ENCODE measurements at regions not wholly inside any gene's neighbourhood (a gene's known extent, or its start where the extent isn't known, plus 50 kb on each side); places are given as distances from the start of the nearest gene placed in this dataset.

DNA sequence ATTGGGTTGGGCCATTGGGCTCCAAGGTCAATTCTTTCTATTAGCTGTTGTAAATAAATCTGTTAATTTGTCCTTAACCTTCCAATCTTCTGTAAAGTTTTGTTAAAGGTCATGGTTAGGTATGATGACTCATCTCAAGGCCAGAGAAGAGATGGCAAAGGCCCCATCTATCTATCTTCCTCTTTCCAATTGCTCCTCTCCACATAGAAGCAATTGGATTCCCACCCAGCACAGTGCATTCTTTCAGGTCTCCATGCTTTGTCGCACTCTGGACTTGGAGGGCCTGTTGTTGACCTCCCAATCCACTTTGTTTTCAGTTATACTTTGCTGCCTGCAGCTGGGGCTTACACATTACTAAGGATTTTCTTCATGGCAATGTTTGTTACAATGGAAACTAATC lies 118.5 kb downstream of the MFAP3L start:
- no peak overlapping the region for H2BK5ac ChIP-seq (ENCODE audit: low read depth, low read length, poor library complexity, severe bottlenecking)
- H2BK120ac ChIP-seq (ENCODE audit: low read depth, low read length): no peak overlapping the region
- ChIA-PET CTCF (no interaction called here), POLR2A (ENCODE audit: unreplicated experiment) (no interaction called here)
- no peaks in the 10 kb centered on the region for H3K36me3 ChIP-seq (ENCODE audit: control insufficient read depth, insufficient read depth, low read length)
- no peak overlapping the region for H3K27ac ChIP-seq (ENCODE audit: insufficient read depth, low read length)
- no peak overlapping the region for H2AFZ ChIP-seq (replicated peaks; ENCODE audit: low read length, poor library complexity)
- no peak for DNase-seq
- no peak for TF ChIP-seq MAZ (IDR thresholded peaks at IDR 0.05; ENCODE audit: borderline replicate concordance, low read depth, low read length)
- TF ChIP-seq, protein P1, sequence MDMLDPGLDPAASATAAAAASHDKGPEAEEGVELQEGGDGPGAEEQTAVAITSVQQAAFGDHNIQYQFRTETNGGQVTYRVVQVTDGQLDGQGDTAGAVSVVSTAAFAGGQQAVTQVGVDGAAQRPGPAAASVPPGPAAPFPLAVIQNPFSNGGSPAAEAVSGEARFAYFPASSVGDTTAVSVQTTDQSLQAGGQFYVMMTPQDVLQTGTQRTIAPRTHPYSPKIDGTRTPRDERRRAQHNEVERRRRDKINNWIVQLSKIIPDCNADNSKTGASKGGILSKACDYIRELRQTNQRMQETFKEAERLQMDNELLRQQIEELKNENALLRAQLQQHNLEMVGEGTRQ (IDR thresholded peaks at IDR 0.05; ENCODE audit: low read depth, low read length): no peak
- no peak for TF ChIP-seq RAD21 (IDR thresholded peaks at IDR 0.05; ENCODE audit: low read length)
- TF ChIP-seq, protein P2, sequence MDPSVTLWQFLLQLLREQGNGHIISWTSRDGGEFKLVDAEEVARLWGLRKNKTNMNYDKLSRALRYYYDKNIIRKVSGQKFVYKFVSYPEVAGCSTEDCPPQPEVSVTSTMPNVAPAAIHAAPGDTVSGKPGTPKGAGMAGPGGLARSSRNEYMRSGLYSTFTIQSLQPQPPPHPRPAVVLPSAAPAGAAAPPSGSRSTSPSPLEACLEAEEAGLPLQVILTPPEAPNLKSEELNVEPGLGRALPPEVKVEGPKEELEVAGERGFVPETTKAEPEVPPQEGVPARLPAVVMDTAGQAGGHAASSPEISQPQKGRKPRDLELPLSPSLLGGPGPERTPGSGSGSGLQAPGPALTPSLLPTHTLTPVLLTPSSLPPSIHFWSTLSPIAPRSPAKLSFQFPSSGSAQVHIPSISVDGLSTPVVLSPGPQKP (IDR thresholded peaks at IDR 0.05; ENCODE audit: borderline replicate concordance, low read depth, low read length): no peak
- TF ChIP-seq MXI1 (IDR thresholded peaks at IDR 0.05; ENCODE audit: borderline replicate concordance, low read depth, low read length): no peak
- TF ChIP-seq CHD1 (IDR thresholded peaks at IDR 0.05; ENCODE audit: low read depth, low read length): no peak
- TF ChIP-seq, protein P3, sequence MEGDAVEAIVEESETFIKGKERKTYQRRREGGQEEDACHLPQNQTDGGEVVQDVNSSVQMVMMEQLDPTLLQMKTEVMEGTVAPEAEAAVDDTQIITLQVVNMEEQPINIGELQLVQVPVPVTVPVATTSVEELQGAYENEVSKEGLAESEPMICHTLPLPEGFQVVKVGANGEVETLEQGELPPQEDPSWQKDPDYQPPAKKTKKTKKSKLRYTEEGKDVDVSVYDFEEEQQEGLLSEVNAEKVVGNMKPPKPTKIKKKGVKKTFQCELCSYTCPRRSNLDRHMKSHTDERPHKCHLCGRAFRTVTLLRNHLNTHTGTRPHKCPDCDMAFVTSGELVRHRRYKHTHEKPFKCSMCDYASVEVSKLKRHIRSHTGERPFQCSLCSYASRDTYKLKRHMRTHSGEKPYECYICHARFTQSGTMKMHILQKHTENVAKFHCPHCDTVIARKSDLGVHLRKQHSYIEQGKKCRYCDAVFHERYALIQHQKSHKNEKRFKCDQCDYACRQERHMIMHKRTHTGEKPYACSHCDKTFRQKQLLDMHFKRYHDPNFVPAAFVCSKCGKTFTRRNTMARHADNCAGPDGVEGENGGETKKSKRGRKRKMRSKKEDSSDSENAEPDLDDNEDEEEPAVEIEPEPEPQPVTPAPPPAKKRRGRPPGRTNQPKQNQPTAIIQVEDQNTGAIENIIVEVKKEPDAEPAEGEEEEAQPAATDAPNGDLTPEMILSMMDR (conservative IDR thresholded peaks at IDR 0.05; ENCODE audit: low read depth, low read length): no peak
- TF ChIP-seq BHLHE40 (IDR thresholded peaks at IDR 0.05; ENCODE audit: low read depth, low read length): no peak
- no peak for TF ChIP-seq CEBPB (IDR thresholded peaks at IDR 0.05; ENCODE audit: low read depth, low read length)
- TF ChIP-seq RFX5 (IDR thresholded peaks at IDR 0.05; ENCODE audit: low read depth, low read length): no peak
- no peak for TF ChIP-seq NFE2L2 (IDR thresholded peaks at IDR 0.05; ENCODE audit: low read depth, low read length)
- no peak for TF ChIP-seq FOS (IDR thresholded peaks at IDR 0.05; ENCODE audit: low read depth, low read length)
- TF ChIP-seq POLR2A (IDR thresholded peaks at IDR 0.05; ENCODE audit: low read depth, low read length): no peak
- no peak overlapping the region for H2AK5ac ChIP-seq (ENCODE audit: low read depth, low read length)
- no peak overlapping the region for H3K23ac ChIP-seq (ENCODE audit: low read depth, low read length)
- H3K4ac ChIP-seq (ENCODE audit: low read depth, low read length): no peak overlapping the region
- H3K79me1 ChIP-seq (ENCODE audit: low read depth in 1 of 2, low read length in 2 of 2): no peaks in the 10 kb centered on the region
- H3K9me3 ChIP-seq (ENCODE audit: control insufficient read depth, insufficient read depth, low read length): no peaks in the 10 kb centered on the region
- no peak overlapping the region for H3K9ac ChIP-seq (ENCODE audit: low read depth, low read length)
- ATAC-seq (ENCODE audit: low read depth): no peak
- no peak overlapping the region for H4K91ac ChIP-seq (ENCODE audit: insufficient read depth, low read depth, low read length)
- H3K18ac ChIP-seq (ENCODE audit: low read depth, low read length): no peak overlapping the region
- no peaks in the 10 kb centered on the region for H4K20me1 ChIP-seq (ENCODE audit: insufficient read depth, low read length)
- no TSS peak for BruUV-seq (replicated peaks)
- dilution Hi-C loops (cut with HindIII; ENCODE audit: low sequenced_read_pairs, unreplicated experiment) (no loop called here), in situ Hi-C loops (cut with MboI; ENCODE audit: low sequenced_read_pairs) (no loop called here), intact Hi-C loops (cut with micrococcal nuclease) (no loop called here)
- H3K56ac ChIP-seq (ENCODE audit: extremely low read depth, insufficient read depth, low read length): no peak overlapping the region
- no peaks in the 10 kb centered on the region for H3K4me1 ChIP-seq (ENCODE audit: control insufficient read depth, insufficient read depth, low read length)
- H3K27me3 ChIP-seq (ENCODE audit: control insufficient read depth, insufficient read depth, low read length): no peaks in the 10 kb centered on the region
- H3K4me2 ChIP-seq (ENCODE audit: low read depth, low read length): no peak overlapping the region
- no peaks in the 10 kb centered on the region for H3K9me1 ChIP-seq (ENCODE audit: insufficient read depth, low read length)
- WGBS, 2 experiments (ENCODE audit: extremely low coverage in 2 of 2, insufficient read length in 1 of 2): 43% methylated on average over 1 of the region's 1 CpG; no CpG with 5 or more reads in 1 of the 2 experiments
- no peak overlapping the region for H3K14ac ChIP-seq (replicated peaks; ENCODE audit: low read depth, low read length)
- H2BK15ac ChIP-seq (ENCODE audit: low read depth, low read length): no peak overlapping the region
- H2BK20ac ChIP-seq (ENCODE audit: low read depth, low read length): no peak overlapping the region
- no peak overlapping the region for H4K8ac ChIP-seq (ENCODE audit: low read depth in 2 of 2, low read length in 2 of 2)
- H3K4me3 ChIP-seq (ENCODE audit: insufficient read depth, low read depth, low read length): no peak overlapping the region
- no peak overlapping the region for H2AK9ac ChIP-seq (replicated peaks; ENCODE audit: low read depth, low read length, poor library complexity)
- no peak overlapping the region for H4K5ac ChIP-seq (ENCODE audit: low read depth, low read length)

Data from IMR-90 (cell line).